Activated CD4-positive, alpha-beta T cell treated with anti-CD3 and anti-CD28 coated beads for 36 hours (primary cell): ENCODE measurements at regions not wholly inside any gene's neighbourhood (a gene's known extent, or its start where the extent isn't known, plus 50 kb on each side); places are given as distances from the start of the nearest gene placed in this dataset.
"Not testable (repeated sequence)": the region's sequence is repeated elsewhere in the genome, so short reads cannot be mapped to it uniquely, and the experiment has no call there.

ENCODE experiments used
- ATAC-seq: fragments of 200-7000 bp; cut with Tn5 transposase; one replicate; pipeline ENCODE4 v1.10.0; 2021; ENCODE audit warnings: mild to moderate bottlenecking, moderate library complexity
- CTCF ChIA-PET: fragments of 350-600 bp; sonication (Branson Sonifier 250); formaldehyde crosslinking; loops from one replicate; lab custom pipeline; 2021; ENCODE audit warnings: antibody characterized with exemption; lab: Charles Lee
- POLR2A ChIA-PET: fragments of 350-600 bp; sonication (Branson Sonifier 250); formaldehyde crosslinking; loops from one replicate; lab custom pipeline; 2021; ENCODE audit warnings: antibody characterized with exemption, inconsistent platforms; lab: Charles Lee
- DNase-seq: peaks from one replicate; pipeline ENCODE4 v3.0.0-alpha.2; 2020
- H3K27ac Mint-ChIP-seq: one replicate; pipeline ENCODE4 v1.8.0; 2021; ENCODE audit warnings: mixed read lengths
- H3K27me3 Mint-ChIP-seq: one replicate; pipeline ENCODE4 v1.8.0; 2021; ENCODE audit warnings: mixed read lengths
- H3K36me3 Mint-ChIP-seq: one replicate; pipeline ENCODE4 v1.8.0; 2021; ENCODE audit warnings: low read depth, mixed read lengths
- H3K4me1 Mint-ChIP-seq: one replicate; pipeline ENCODE4 v1.8.0; 2021; ENCODE audit warnings: mixed read lengths
- H3K4me3 Mint-ChIP-seq: one replicate; pipeline ENCODE4 v1.8.0; 2021; ENCODE audit warnings: mild to moderate bottlenecking, moderate library complexity, mixed read lengths
- H3K9me3 Mint-ChIP-seq: one replicate; pipeline ENCODE4 v1.8.0; 2021; ENCODE audit warnings: low read depth, mixed read lengths
- intact Hi-C, 2 experiments: fragments of 100-400 bp; cut with DNase I in 1 of 2; cut with micrococcal nuclease in 1 of 2; formaldehyde crosslinking; loops; one replicate each; pipeline versions ENCODE4 v1.14.2 to v1.15.1; 2022 to 2024; cut with DNase I, micrococcal nuclease

GRCh38 chr12:33514893-33515292 is 75.3 kb upstream of the SYT10 start:
- H3K4me1 Mint-ChIP-seq = no peaks in the 10 kb centered on the region
- peaks cover 6% of the 10 kb centered on the region for H3K9me3 Mint-ChIP-seq
- ChIA-PET CTCF (no interaction called here), POLR2A (no interaction called here)
- ATAC-seq = no peak
- intact Hi-C loops = no loop called here
- H3K36me3 Mint-ChIP-seq = no peaks in the 10 kb centered on the region
- DNase-seq = no peak
- no peaks in the 10 kb centered on the region for H3K27me3 Mint-ChIP-seq
- no peak overlapping the region for H3K27ac Mint-ChIP-seq
- H3K4me3 Mint-ChIP-seq = no peak overlapping the region

GRCh38 chr12:33519566-33519965 is 79.9 kb upstream of the SYT10 start:
- Mint-ChIP-seq H3K27ac (no peak overlapping the region), H3K27me3 (no peaks in the 10 kb centered on the region), H3K4me1 (no peaks in the 10 kb centered on the region), H3K36me3 (no peaks in the 10 kb centered on the region), H3K9me3 (peaks cover 10% of the 10 kb centered on the region), H3K4me3 (no peak overlapping the region)
- POLR2A ChIA-PET = no interaction called here
- ATAC-seq (no peak), DNase-seq (no peak)
- CTCF ChIA-PET = no interaction called here
- intact Hi-C loops = no loop called here

DNA sequence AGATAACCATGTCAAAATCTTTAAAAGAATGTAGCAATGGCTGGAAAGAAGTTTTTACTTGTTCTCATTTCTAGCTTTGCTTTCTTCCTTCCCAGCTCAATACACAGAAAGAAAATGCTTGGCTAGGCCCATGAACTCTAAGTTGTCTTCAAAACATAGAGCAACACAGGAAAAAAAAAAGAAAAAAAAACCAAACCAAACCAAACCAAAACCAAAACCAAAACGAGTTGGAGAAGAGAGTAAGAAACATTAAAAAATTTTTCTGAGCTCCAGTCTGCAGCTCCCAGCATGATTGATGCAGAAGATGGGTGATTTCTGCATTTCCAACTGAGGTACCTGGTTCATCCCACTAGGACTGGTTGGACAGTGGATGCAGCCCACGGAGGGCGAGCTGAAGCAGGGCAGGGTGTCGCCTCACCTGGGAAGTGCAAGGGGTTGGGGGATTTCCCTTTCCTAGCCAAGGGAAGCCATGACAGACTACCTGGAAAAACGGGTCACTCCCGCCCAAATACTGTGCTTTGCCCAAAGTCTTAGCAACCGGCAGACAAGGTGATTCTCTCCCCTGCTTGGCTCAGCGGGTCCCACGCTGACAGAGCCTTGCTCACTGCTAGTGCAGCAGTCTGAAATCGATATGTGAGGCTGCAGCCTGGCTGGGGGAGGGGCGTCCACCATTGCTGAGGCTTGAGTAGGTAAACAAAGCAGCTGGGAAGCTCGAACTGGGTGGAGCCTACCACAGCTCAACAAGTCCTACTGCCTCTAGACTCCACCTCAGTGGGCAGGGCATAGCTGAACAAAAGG is 81.1 kb upstream of the SYT10 start:
- ATAC-seq, POLR2A ChIA-PET, H3K27me3 Mint-ChIP-seq, H3K27ac Mint-ChIP-seq, H3K36me3 Mint-ChIP-seq, CTCF ChIA-PET, intact Hi-C loops, DNase-seq, H3K4me3 Mint-ChIP-seq, H3K4me1 Mint-ChIP-seq: not testable (repeated sequence)
- peaks cover 10% of the 10 kb centered on the region for H3K9me3 Mint-ChIP-seq

DNA sequence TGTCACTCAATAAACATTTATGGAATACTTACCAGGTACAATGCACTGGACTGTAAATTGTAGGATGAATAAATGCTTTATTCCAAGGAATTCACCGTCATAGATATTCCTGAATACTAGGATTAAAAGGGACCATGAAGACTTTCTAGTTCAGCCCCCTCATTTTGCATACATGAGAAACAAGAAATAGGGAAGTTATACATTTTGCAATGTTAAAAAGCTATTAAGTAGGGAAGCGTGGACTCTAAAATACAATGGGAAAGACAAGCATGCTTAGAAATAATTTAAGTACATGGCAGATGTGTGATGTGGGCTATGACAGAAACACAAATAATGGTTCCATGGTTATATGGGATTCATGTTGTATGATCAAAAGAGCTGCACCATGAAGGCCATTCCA is 89.4 kb upstream of the SYT10 start:
- intact Hi-C loops = no loop called here
- DNase-seq (no peak), ATAC-seq (no peak)
- CTCF ChIA-PET = no interaction called here
- Mint-ChIP-seq H3K4me1 (no peaks in the 10 kb centered on the region), H3K9me3 (peaks cover 4% of the 10 kb centered on the region), H3K27ac (no peak overlapping the region), H3K36me3 (no peaks in the 10 kb centered on the region), H3K4me3 (no peak overlapping the region), H3K27me3 (no peaks in the 10 kb centered on the region)
- POLR2A ChIA-PET = no interaction called here

DNA sequence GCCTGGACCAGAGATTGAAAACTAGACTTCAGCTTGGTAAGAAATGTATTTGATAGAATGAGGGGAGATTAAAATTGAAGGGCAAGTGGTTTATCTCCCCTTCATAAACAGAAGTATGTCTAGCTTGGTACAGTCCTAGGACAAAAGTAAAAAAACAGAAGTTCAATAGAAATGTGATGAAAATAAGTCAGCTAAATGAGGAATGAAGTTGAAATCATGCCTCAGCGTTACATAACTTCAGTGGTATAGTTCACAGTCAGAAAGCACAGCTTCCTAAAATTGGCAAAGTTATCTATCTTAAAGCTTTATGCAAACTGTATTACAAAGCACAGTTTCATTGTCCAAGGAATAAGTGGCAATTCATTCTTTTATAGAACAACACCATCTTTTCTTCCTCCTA is 90.2 kb upstream of the SYT10 start:
- Mint-ChIP-seq H3K27ac (no peak overlapping the region), H3K27me3 (no peaks in the 10 kb centered on the region), H3K36me3 (no peaks in the 10 kb centered on the region), H3K9me3 (peaks cover 2% of the 10 kb centered on the region), H3K4me1 (no peaks in the 10 kb centered on the region), H3K4me3 (no peak overlapping the region)
- DNase-seq (no peak), ATAC-seq (no peak)
- POLR2A ChIA-PET = no interaction called here
- intact Hi-C loops = no loop called here
- CTCF ChIA-PET = no interaction called here

GRCh38 chr12:33531261-33531660 is 91.6 kb upstream of the SYT10 start:
- POLR2A ChIA-PET = no interaction called here
- DNase-seq = no peak
- peaks cover 2% of the 10 kb centered on the region for H3K9me3 Mint-ChIP-seq
- H3K27ac Mint-ChIP-seq = no peak overlapping the region
- intact Hi-C loops = no loop called here
- CTCF ChIA-PET = no interaction called here
- H3K4me1 Mint-ChIP-seq = no peaks in the 10 kb centered on the region
- no peak overlapping the region for H3K4me3 Mint-ChIP-seq
- H3K36me3 Mint-ChIP-seq = no peaks in the 10 kb centered on the region
- no peak for ATAC-seq
- H3K27me3 Mint-ChIP-seq = no peaks in the 10 kb centered on the region

DNA sequence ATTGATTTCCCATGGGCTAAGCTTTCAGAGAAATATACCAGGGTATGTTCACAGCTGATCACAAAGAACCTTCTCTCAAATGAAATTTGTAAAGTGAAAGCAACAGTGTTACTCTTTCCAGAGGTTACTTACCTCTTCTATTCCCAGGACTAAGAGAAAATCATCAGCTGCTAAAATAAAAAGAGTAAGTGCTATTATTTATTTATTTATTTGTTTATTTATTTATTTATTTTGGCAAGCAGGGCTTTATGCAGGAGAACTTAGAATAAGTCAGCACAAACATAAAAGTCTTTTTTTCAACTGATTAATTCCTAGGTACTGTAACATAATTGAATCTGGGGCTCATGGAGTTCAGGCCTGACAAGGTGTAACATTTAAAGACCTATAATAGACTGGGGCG is 93.9 kb upstream of the SYT10 start:
- intact Hi-C loops = no loop called here
- H3K4me1 Mint-ChIP-seq = no peaks in the 10 kb centered on the region
- ChIA-PET CTCF (interaction anchor here (0.6 kb wide), 1 partner anchor 377 kb away, joined by 3 read pairs; no protein-coding TSS in a partner anchor), POLR2A (no interaction called here)
- H3K9me3 Mint-ChIP-seq = peaks cover 2% of the 10 kb centered on the region
- no peak for DNase-seq
- H3K4me3 Mint-ChIP-seq = no peak overlapping the region
- no peak overlapping the region for H3K27ac Mint-ChIP-seq
- H3K36me3 Mint-ChIP-seq = no peaks in the 10 kb centered on the region
- no peaks in the 10 kb centered on the region for H3K27me3 Mint-ChIP-seq
- no peak for ATAC-seq

DNA sequence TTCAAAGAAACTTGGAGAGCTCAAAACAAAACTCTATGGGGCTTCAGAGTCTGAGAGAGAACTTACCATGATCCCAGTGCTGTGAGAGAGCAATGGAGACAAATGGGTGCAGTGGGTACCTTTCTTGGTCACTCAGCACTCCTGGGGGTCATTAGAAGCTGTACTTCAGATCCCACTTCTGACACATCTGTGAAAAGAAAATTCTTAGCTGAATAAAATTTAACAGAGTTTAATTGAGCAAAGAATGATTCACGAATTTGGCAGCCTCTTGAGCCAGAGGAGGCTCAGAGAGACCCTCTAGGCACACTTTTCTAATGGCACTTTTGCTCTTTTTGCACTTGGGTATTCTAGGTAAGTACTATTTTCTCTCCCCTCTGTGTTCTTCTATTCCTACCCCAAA is 96.8 kb upstream of the SYT10 start:
- no peaks in the 10 kb centered on the region for H3K27me3 Mint-ChIP-seq
- H3K4me1 Mint-ChIP-seq = no peaks in the 10 kb centered on the region
- ATAC-seq (no peak), DNase-seq (no peak)
- intact Hi-C loops = no loop called here
- no peaks in the 10 kb centered on the region for H3K9me3 Mint-ChIP-seq
- no peak overlapping the region for H3K27ac Mint-ChIP-seq
- ChIA-PET CTCF (no interaction called here), POLR2A (no interaction called here)
- no peaks in the 10 kb centered on the region for H3K36me3 Mint-ChIP-seq
- H3K4me3 Mint-ChIP-seq = no peak overlapping the region

DNA sequence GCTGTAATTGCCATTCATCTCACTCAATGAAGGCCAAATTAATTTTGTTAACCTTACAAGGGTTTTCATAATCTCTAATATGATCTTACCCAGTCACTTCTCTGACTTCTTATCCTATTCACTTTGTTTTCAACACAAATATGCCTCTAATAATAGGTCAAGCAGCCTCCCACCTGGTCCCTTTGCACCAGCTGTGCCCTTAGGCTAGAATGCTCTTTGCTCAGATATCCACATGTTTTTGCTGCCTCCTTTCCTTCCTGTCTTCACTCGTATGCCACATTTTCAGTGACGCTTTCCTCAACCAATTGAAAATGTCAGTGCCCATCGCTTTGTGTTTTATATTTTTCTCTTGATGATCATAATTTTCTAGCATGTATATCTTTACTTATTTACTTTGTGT is 106.4 kb upstream of the SYT10 start:
- CTCF ChIA-PET = no interaction called here
- no peaks in the 10 kb centered on the region for H3K4me1 Mint-ChIP-seq
- no peaks in the 10 kb centered on the region for H3K27me3 Mint-ChIP-seq

DNA sequence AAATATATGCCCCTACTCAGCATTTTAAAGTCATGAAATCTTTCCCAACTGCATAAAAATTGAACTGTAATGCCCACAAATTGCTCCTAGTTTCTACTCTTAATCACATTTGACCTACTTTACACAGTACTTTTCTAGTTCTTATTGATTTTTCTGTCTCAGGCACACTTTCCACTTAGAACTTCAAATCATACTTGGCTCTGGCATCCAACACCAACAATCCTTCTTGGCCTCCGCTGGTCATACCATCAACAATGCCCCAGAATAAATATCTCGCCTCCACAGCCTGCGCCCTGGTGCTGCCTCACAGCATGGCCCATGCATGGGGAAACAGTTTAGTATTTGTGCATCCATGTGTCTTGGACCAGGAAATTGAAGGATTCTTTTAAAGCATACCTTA is 107.5 kb upstream of the SYT10 start:
- CTCF ChIA-PET = no interaction called here
- DNase-seq = no peak
- POLR2A ChIA-PET = no interaction called here
- Mint-ChIP-seq H3K9me3 (peaks cover 9% of the 10 kb centered on the region), H3K27ac (no peak overlapping the region), H3K36me3 (no peaks in the 10 kb centered on the region), H3K4me1 (no peaks in the 10 kb centered on the region), H3K27me3 (no peaks in the 10 kb centered on the region), H3K4me3 (no peak overlapping the region)
- intact Hi-C loops = no loop called here
- no peak for ATAC-seq

More for the DNA sequence above, 106.4 kb upstream of the SYT10 start:
- peaks cover 6% of the 10 kb centered on the region for H3K9me3 Mint-ChIP-seq
- H3K27ac Mint-ChIP-seq = no peak overlapping the region
- POLR2A ChIA-PET = no interaction called here
- H3K4me3 Mint-ChIP-seq = no peak overlapping the region
- intact Hi-C loops = no loop called here
- H3K36me3 Mint-ChIP-seq = no peaks in the 10 kb centered on the region
- DNase-seq = no peak
- ATAC-seq = no peak

DNA sequence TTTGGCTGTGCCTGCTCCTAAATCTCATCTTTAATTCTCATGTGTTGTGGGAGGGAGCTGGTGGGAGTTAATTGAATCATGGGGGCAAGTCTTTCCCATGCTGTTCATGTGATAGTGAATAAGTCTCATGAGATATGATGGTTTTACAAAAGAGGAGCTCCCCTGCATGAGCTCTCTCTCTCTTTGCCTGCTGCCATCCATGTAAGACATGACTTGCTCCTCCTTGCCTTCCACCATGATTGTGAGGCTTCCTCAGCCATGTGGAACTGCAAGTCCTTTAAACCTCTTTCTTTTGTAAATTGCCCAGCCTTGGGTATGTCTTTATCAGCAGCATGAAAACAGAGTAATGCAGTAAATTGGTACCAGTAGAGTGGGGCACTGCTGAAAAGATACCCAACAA is 110.6 kb upstream of the SYT10 start:
- H3K27ac Mint-ChIP-seq, H3K27me3 Mint-ChIP-seq, ATAC-seq, CTCF ChIA-PET, DNase-seq, H3K4me1 Mint-ChIP-seq, H3K36me3 Mint-ChIP-seq, intact Hi-C loops, POLR2A ChIA-PET, H3K4me3 Mint-ChIP-seq: not testable (repeated sequence)
- H3K9me3 Mint-ChIP-seq = peaks cover 12% of the 10 kb centered on the region

- Mint-ChIP-seq H3K4me3 (no peak overlapping the region), H3K4me1 (no peaks in the 10 kb centered on the region), H3K27me3 (no peaks in the 10 kb centered on the region), H3K27ac (no peak overlapping the region), H3K36me3 (no peaks in the 10 kb centered on the region), H3K9me3 (peaks cover 9% of the 10 kb centered on the region)
- ChIA-PET CTCF (no interaction called here), POLR2A (no interaction called here)
- no peak for ATAC-seq
- no peak for DNase-seq
- intact Hi-C loops = no loop called here
These were observed 111.4 kb upstream of the SYT10 start for GRCh38 chr12:33551006-33551405.
